GM12878 (cell line): ENCODE measurements at regions not wholly inside any gene's neighbourhood (a gene's known extent, or its start where the extent isn't known, plus 50 kb on each side); places are given as distances from the start of the nearest gene placed in this dataset.

Source experiments
- ATAC-seq: fragments of 200-7000 bp; cut with Tn5 transposase; 3 replicates; pipeline ENCODE4 v1.9.1; 2020; ENCODE audit warnings: mild to moderate bottlenecking, moderate library complexity
- BruUV-seq: library from RNA; stranded (reverse); fragments of 400-500 nt; replicated peaks from 2 replicates; lab custom pipeline; 2021; lab: Mats Ljungman, UMichigan
- CTCF ChIA-PET: fragments of 300-600 bp; sonication (Branson Sonifier 250); formaldehyde crosslinking; extraction: SDS; loops from one replicate; lab custom pipeline; 2021; ENCODE audit warnings: inconsistent platforms; lab: Yijun Ruan, JAX
- POLR2A ChIA-PET: fragments of 350-600 bp; formaldehyde crosslinking; extraction: SDS; loops from one replicate; lab custom pipeline; 2021; ENCODE audit warnings: inconsistent platforms; lab: Charles Lee
- RAD21 ChIA-PET: fragments of 300-600 bp; sonication (Branson Sonifier 250); formaldehyde crosslinking; loops from one replicate; lab custom pipeline; 2023; ENCODE audit warnings: antibody characterized with exemption; ENCODE audit not compliant: unreplicated experiment; lab: Charles Lee
- SMC1A ChIA-PET: fragments of 300-600 bp; sonication (Branson Sonifier 250); formaldehyde crosslinking; loops from one replicate; lab custom pipeline; 2023; ENCODE audit not compliant: unreplicated experiment, uncharacterized antibody; lab: Charles Lee
- DNase-seq: peaks from one replicate; pipeline ENCODE4 v3.0.0-alpha.2; 2011; ENCODE audit warnings: low read depth, low spot score
- FAIRE-seq: peaks from 3 replicates; lab custom pipeline; 2011; peaks lifted over from hg19 to GRCh38; lab: Jason Lieb, UNC
- H2AFZ ChIP-seq: 2 replicates; pipeline ENCODE4 v1.6.0; 2011; ENCODE audit warnings: low read depth, low read length, control low read depth; ENCODE audit not compliant: control insufficient read depth
- H3K27ac ChIP-seq: 2 replicates; pipeline ENCODE4 v1.5.1; 2011; ENCODE audit warnings: control low read depth; ENCODE audit not compliant: control insufficient read depth, insufficient read depth
- H3K27me3 ChIP-seq, 2 experiments: replicated peaks in 1 of 2; 2 replicates each; pipeline versions ENCODE4 v1.6.0 to v1.6.1; 2011; ENCODE audit warnings: low read length in 1 of 2; ENCODE audit not compliant: control insufficient read depth in 2 of 2, insufficient read depth in 2 of 2
- H3K36me3 ChIP-seq, 2 experiments: 2 replicates each; pipeline ENCODE4 v1.5.1; 2011; ENCODE audit warnings: low read length in 1 of 2; ENCODE audit not compliant: control insufficient read depth in 2 of 2, insufficient read depth in 2 of 2
- H3K4me1 ChIP-seq: 2 replicates; pipeline ENCODE4 v1.6.1; 2011; ENCODE audit warnings: mild to moderate bottlenecking, low read length, moderate library complexity, mixed read lengths; ENCODE audit not compliant: control insufficient read depth, insufficient read depth
- H3K4me2 ChIP-seq: 2 replicates; pipeline ENCODE4 v1.6.0; 2011; ENCODE audit warnings: control low read depth; ENCODE audit not compliant: control insufficient read depth, insufficient read depth
- H3K4me3 ChIP-seq: fragments of 200-600 bp; sonication (generic); 2 replicates; pipeline ENCODE4 v1.5.1; 2016
- H3K79me2 ChIP-seq: 2 replicates; pipeline ENCODE4 v1.6.0; 2011; ENCODE audit warnings: low read length; ENCODE audit not compliant: control insufficient read depth, insufficient read depth
- H3K9ac ChIP-seq: 2 replicates; pipeline ENCODE4 v1.8.0; 2011; ENCODE audit warnings: low read length, control low read depth, mixed read lengths; ENCODE audit not compliant: control insufficient read depth, insufficient read depth
- H3K9me3 ChIP-seq: replicated peaks from 3 replicates; pipeline ENCODE4 v1.5.1; 2011; ENCODE audit warnings: mild to moderate bottlenecking, low read length; ENCODE audit not compliant: control insufficient read depth, insufficient read depth
- H4K20me1 ChIP-seq: 2 replicates; pipeline ENCODE4 v1.6.0; 2011; ENCODE audit not compliant: control insufficient read depth, insufficient read depth
- BCLAF1 ChIP-seq: fragments of 450-650 bp; IDR thresholded peaks from 2 replicates; pipeline ENCODE4 v1.6.1; 2017; ENCODE audit warnings: antibody characterized with exemption, mild to moderate bottlenecking, moderate library complexity
- CHD4 ChIP-seq: fragments of 200-600 bp; sonication (generic); IDR thresholded peaks from 2 replicates; pipeline ENCODE4 v1.6.1; 2016; ENCODE audit warnings: mild to moderate bottlenecking
- E2F8 ChIP-seq: fragments of 450-650 bp; IDR thresholded peaks from 2 replicates; pipeline ENCODE4 v1.6.1; 2018; ENCODE audit warnings: mild to moderate bottlenecking, low read depth, moderate library complexity; ENCODE audit not compliant: partially characterized antibody
- NFYA ChIP-seq: IDR thresholded peaks from 2 replicates; pipeline ENCODE4 v1.6.1; 2011; ENCODE audit warnings: low read depth, mild to moderate bottlenecking, low read length, improper control_type of control experiment, borderline replicate concordance
- NKRF ChIP-seq: fragments of 450-650 bp; conservative IDR thresholded peaks from 2 replicates; pipeline ENCODE4 v1.6.1; 2017; ENCODE audit warnings: mild to moderate bottlenecking, moderate library complexity
- POU2F2 ChIP-seq: IDR thresholded peaks from 3 replicates; pipeline ENCODE4 v1.6.1; 2011; ENCODE audit warnings: low read depth, mild to moderate bottlenecking, low read length, borderline replicate concordance
- SP1 ChIP-seq: IDR thresholded peaks from one replicate; pipeline ENCODE4 v1.6.1; 2011; ENCODE audit warnings: low read depth, low read length
- WGBS: methylation state at CpG from one replicate; pipeline ENCODE4 v1.1.6; 2016; ENCODE audit warnings: low lambda C conversion rate; ENCODE audit not compliant: insufficient replicate concordance, insufficient coverage; ENCODE audit errors: missing lambda C conversion rate; 5-methylcytosine and 5-hydroxymethylcytosine counted together
- in situ Hi-C: fragments of 300-500 bp; cut with MboI; formaldehyde crosslinking; loops from 9 replicates; pipeline ENCODE4 v1.14.3; 2018; ENCODE audit warnings: mixed read lengths
- intact Hi-C: fragments of 100-400 bp; cut with micrococcal nuclease; formaldehyde crosslinking; loops from one replicate; pipeline ENCODE4 v1.14.2; 2022; ENCODE audit not compliant: unreplicated experiment
- TF ChIP-seq, protein P1 (sequence below): fragments of 150-350 bp; IDR thresholded peaks from 2 replicates; pipeline ENCODE4 v1.6.1; 2014; ENCODE audit warnings: mild to moderate bottlenecking, low read depth, low read length
- TF ChIP-seq, protein P2 (sequence below): fragments of 450-650 bp; IDR thresholded peaks from 2 replicates; pipeline ENCODE4 v1.6.1; 2017; ENCODE audit warnings: borderline replicate concordance

GRCh38 chr10:3698312-3698711, 86.7 kb downstream of the KLF6 start:
- FAIRE-seq (no peak), ATAC-seq (no peak), DNase-seq (no peak)
- RAD21 ChIA-PET, result no interaction called here
- Histone ChIP-seq H2AFZ (no peak overlapping the region), H3K79me2 (no peaks in the 10 kb centered on the region), H3K4me1 (no peaks in the 10 kb centered on the region), H3K9me3 (no peaks in the 10 kb centered on the region), H3K4me3 (no peak overlapping the region), H3K27ac (no peak overlapping the region), H3K36me3 (no peaks in the 10 kb centered on the region), H3K27me3 (peaks cover 0 to under 1% of the 10 kb centered on the region in 2 experiments; a peak in 2 of 4 replicates), H4K20me1 (no peaks in the 10 kb centered on the region), H3K9ac (no peak overlapping the region), H3K4me2 (no peak overlapping the region)
- TF ChIP-seq BCLAF1, result no peak
- TF ChIP-seq NFYA, result no peak
- TF ChIP-seq CHD4, result no peak
- TF ChIP-seq, protein P1, sequence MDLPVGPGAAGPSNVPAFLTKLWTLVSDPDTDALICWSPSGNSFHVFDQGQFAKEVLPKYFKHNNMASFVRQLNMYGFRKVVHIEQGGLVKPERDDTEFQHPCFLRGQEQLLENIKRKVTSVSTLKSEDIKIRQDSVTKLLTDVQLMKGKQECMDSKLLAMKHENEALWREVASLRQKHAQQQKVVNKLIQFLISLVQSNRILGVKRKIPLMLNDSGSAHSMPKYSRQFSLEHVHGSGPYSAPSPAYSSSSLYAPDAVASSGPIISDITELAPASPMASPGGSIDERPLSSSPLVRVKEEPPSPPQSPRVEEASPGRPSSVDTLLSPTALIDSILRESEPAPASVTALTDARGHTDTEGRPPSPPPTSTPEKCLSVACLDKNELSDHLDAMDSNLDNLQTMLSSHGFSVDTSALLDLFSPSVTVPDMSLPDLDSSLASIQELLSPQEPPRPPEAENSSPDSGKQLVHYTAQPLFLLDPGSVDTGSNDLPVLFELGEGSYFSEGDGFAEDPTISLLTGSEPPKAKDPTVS, result no peak
- TF ChIP-seq E2F8, result no peak
- no peak for TF ChIP-seq NKRF
- TF ChIP-seq SP1, result no peak
- TF ChIP-seq POU2F2, result no peak
- TF ChIP-seq, protein P2, sequence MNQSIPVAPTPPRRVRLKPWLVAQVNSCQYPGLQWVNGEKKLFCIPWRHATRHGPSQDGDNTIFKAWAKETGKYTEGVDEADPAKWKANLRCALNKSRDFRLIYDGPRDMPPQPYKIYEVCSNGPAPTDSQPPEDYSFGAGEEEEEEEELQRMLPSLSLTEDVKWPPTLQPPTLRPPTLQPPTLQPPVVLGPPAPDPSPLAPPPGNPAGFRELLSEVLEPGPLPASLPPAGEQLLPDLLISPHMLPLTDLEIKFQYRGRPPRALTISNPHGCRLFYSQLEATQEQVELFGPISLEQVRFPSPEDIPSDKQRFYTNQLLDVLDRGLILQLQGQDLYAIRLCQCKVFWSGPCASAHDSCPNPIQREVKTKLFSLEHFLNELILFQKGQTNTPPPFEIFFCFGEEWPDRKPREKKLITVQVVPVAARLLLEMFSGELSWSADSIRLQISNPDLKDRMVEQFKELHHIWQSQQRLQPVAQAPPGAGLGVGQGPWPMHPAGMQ, result no peak
- no TSS peak for BruUV-seq
- in situ Hi-C loops, result no loop called here
- WGBS, result 5% methylated on average over 1 of the region's 1 CpG
- POLR2A ChIA-PET, result interaction anchor here (0.5 kb wide), 1 partner anchor 1736 kb away, joined by 4 read pairs; no protein-coding TSS in a partner anchor
- CTCF ChIA-PET, result interaction anchor here (1.0 kb wide), 1 partner anchor 9 kb away, joined by 4 read pairs; no protein-coding TSS in a partner anchor
- SMC1A ChIA-PET, result no interaction called here
- intact Hi-C loops, result no loop called here
